ENCODE measurements at regions not wholly inside any gene's neighbourhood (a gene's known extent, or its start where the extent isn't known, plus 50 kb on each side); places are given as distances from the start of the nearest gene placed in this dataset.

GRCh38 chr11:109553284-109553683 is 131.3 kb downstream of the C11orf87 start:
- DNase-seq (ENCODE audit: low read depth) = peak; percentile 4
- H3K4me3 ChIP-seq (ENCODE audit: low read depth, low read length) = no peak overlapping the region
- no peak for TF ChIP-seq POLR2A (IDR thresholded peaks at IDR 0.05; ENCODE audit: extremely low read depth, insufficient read length)
- no peak for TF ChIP-seq MAX (IDR thresholded peaks at IDR 0.05; ENCODE audit: low read depth, low read length)
- no peak for TF ChIP-seq MYC (IDR thresholded peaks at IDR 0.05; ENCODE audit: low read depth, low read length)

- DNase-seq (ENCODE audit: low read depth) = no peak
- TF ChIP-seq POLR2A (IDR thresholded peaks at IDR 0.05; ENCODE audit: extremely low read depth, insufficient read length) = no peak
- TF ChIP-seq, protein P1, sequence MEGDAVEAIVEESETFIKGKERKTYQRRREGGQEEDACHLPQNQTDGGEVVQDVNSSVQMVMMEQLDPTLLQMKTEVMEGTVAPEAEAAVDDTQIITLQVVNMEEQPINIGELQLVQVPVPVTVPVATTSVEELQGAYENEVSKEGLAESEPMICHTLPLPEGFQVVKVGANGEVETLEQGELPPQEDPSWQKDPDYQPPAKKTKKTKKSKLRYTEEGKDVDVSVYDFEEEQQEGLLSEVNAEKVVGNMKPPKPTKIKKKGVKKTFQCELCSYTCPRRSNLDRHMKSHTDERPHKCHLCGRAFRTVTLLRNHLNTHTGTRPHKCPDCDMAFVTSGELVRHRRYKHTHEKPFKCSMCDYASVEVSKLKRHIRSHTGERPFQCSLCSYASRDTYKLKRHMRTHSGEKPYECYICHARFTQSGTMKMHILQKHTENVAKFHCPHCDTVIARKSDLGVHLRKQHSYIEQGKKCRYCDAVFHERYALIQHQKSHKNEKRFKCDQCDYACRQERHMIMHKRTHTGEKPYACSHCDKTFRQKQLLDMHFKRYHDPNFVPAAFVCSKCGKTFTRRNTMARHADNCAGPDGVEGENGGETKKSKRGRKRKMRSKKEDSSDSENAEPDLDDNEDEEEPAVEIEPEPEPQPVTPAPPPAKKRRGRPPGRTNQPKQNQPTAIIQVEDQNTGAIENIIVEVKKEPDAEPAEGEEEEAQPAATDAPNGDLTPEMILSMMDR (IDR thresholded peaks at IDR 0.05; ENCODE audit: low read depth, low read length) = no peak
- no peak for TF ChIP-seq MAX (IDR thresholded peaks at IDR 0.05; ENCODE audit: low read depth, low read length)
- no peak for TF ChIP-seq MYC (IDR thresholded peaks at IDR 0.05; ENCODE audit: low read depth, low read length)
- no peak overlapping the region for H3K4me3 ChIP-seq (ENCODE audit: low read depth, low read length)
Measured at GRCh38 chr11:109554951-109555350, 133.0 kb downstream of the C11orf87 start.

DNA sequence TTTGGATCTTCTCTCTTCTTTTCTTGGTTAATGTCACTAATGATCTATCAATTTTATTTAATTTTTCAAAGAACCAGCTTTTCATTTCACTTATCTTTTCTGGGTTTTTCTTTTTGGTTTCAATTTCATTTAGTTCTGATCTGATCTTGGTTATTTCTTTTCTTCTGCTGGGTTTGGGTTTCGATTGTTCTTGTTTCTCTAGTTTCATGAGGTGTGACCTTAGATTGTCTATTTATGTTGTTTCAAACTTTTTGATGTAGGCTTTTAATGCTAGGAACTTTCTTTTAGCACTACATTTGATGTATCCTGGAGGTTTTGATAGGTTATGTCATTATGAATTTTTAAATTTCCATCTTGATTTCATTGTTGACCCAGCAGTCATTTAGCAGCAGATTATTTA is 142.3 kb downstream of the C11orf87 start:
- DNase-seq (ENCODE audit: low read depth) = no peak
- TF ChIP-seq MYC (IDR thresholded peaks at IDR 0.05; ENCODE audit: low read depth, low read length) = no peak
- TF ChIP-seq, protein P1 (IDR thresholded peaks at IDR 0.05; ENCODE audit: low read depth, low read length) = no peak
- TF ChIP-seq POLR2A (IDR thresholded peaks at IDR 0.05; ENCODE audit: extremely low read depth, insufficient read length) = no peak
- H3K4me3 ChIP-seq (ENCODE audit: low read depth, low read length) = no peak overlapping the region

GRCh38 chr11:109582470-109582869 is 160.5 kb downstream of the C11orf87 start:
- TF ChIP-seq MYC (IDR thresholded peaks at IDR 0.05; ENCODE audit: low read depth, low read length) (no peak), MAX (IDR thresholded peaks at IDR 0.05; ENCODE audit: low read depth, low read length) (no peak), POLR2A (IDR thresholded peaks at IDR 0.05; ENCODE audit: extremely low read depth, insufficient read length) (no peak)
- TF ChIP-seq, protein P1 (IDR thresholded peaks at IDR 0.05; ENCODE audit: low read depth, low read length) = no peak
- no peak for DNase-seq (ENCODE audit: low read depth)
- no peak overlapping the region for H3K4me3 ChIP-seq (ENCODE audit: low read depth, low read length)

GRCh38 chr11:109584001-109584972 is 162.3 kb downstream of the C11orf87 start:
- TF ChIP-seq MAX (IDR thresholded peaks at IDR 0.05; ENCODE audit: low read depth, low read length) (no peak), MYC (IDR thresholded peaks at IDR 0.05; ENCODE audit: low read depth, low read length) (no peak), POLR2A (IDR thresholded peaks at IDR 0.05; ENCODE audit: extremely low read depth, insufficient read length) (no peak)
- TF ChIP-seq, protein P1 (IDR thresholded peaks at IDR 0.05; ENCODE audit: low read depth, low read length) = no peak
- no peak for DNase-seq (ENCODE audit: low read depth)

GRCh38 chr11:109586789-109587188 is 164.8 kb downstream of the C11orf87 start:
- no peak for TF ChIP-seq POLR2A (IDR thresholded peaks at IDR 0.05; ENCODE audit: extremely low read depth, insufficient read length)
- no peak for TF ChIP-seq MAX (IDR thresholded peaks at IDR 0.05; ENCODE audit: low read depth, low read length)
- TF ChIP-seq, protein P1 (IDR thresholded peaks at IDR 0.05; ENCODE audit: low read depth, low read length) = no peak
- TF ChIP-seq MYC (IDR thresholded peaks at IDR 0.05; ENCODE audit: low read depth, low read length) = no peak
- no peak overlapping the region for H3K4me3 ChIP-seq (ENCODE audit: low read depth, low read length)
- DNase-seq (ENCODE audit: low read depth) = no peak

More at GRCh38 chr11:109584001-109584972, 162.3 kb downstream of the C11orf87 start:
- no peak overlapping the region for H3K4me3 ChIP-seq (ENCODE audit: low read depth, low read length)
